Smooth muscle cell (in vitro differentiated cells): ENCODE measurements at regions not wholly inside any gene's neighbourhood (a gene's known extent, or its start where the extent isn't known, plus 50 kb on each side); places are given as distances from the start of the nearest gene placed in this dataset.
A peak's percentile ranks its signal among the peaks of the same experiment; 100 is the strongest.

Experiments
- DNase-seq: peaks from one replicate; lab custom pipeline; 2025; ENCODE audit not compliant: unreplicated experiment; lab: John Stamatoyannopoulos, UW
- H2AFZ ChIP-seq: fragments of 200-600 bp; sonication (generic); 2 replicates; pipeline ENCODE4 v1.6.0; 2016; ENCODE audit warnings: antibody characterized with exemption, low read depth, mild to moderate bottlenecking
- H3F3A ChIP-seq: fragments of 200-600 bp; sonication (generic); 2 replicates; pipeline ENCODE4 v1.6.0; 2017; ENCODE audit warnings: antibody characterized with exemption, low read depth
- H3K27ac ChIP-seq: fragments of 200-600 bp; sonication (generic); 2 replicates; pipeline ENCODE4 v1.5.1; 2016; ENCODE audit warnings: low read depth, mild to moderate bottlenecking
- H3K27me3 ChIP-seq: fragments of 200-600 bp; sonication (generic); 2 replicates; pipeline ENCODE4 v1.6.1; 2016; ENCODE audit warnings: low read depth, mild to moderate bottlenecking
- H3K36me3 ChIP-seq: fragments of 200-600 bp; sonication (generic); 2 replicates; pipeline ENCODE4 v1.5.1; 2016; ENCODE audit warnings: low read depth
- H3K4me1 ChIP-seq: fragments of 200-600 bp; sonication (generic); 2 replicates; pipeline ENCODE4 v1.5.1; 2016; ENCODE audit warnings: low read depth
- H3K4me2 ChIP-seq: fragments of 200-600 bp; sonication (generic); 2 replicates; pipeline ENCODE4 v1.6.0; 2016; ENCODE audit warnings: mild to moderate bottlenecking
- H3K4me3 ChIP-seq: fragments of 200-600 bp; sonication (generic); 2 replicates; pipeline ENCODE4 v1.5.1; 2016; ENCODE audit warnings: mild to moderate bottlenecking
- H3K79me2 ChIP-seq: fragments of 200-600 bp; sonication (generic); 2 replicates; pipeline ENCODE4 v1.6.0; 2016; ENCODE audit warnings: low read depth, mild to moderate bottlenecking
- H3K9ac ChIP-seq: fragments of 200-600 bp; sonication (generic); 2 replicates; pipeline ENCODE4 v1.6.0; 2016; ENCODE audit warnings: low read depth
- H3K9me3 ChIP-seq: fragments of 200-600 bp; sonication (generic); replicated peaks from 2 replicates; pipeline ENCODE4 v1.5.1; 2016; ENCODE audit warnings: low read depth
- H4K20me1 ChIP-seq: fragments of 200-600 bp; sonication (generic); 2 replicates; pipeline ENCODE4 v1.6.0; 2016; ENCODE audit warnings: low read depth
- CTCF ChIP-seq: fragments of 200-600 bp; sonication (generic); IDR thresholded peaks from 2 replicates; pipeline ENCODE4 v1.5.1; 2017; ENCODE audit warnings: borderline replicate concordance, mild to moderate bottlenecking, antibody characterized with exemption; ENCODE audit not compliant: insufficient read depth, poor library complexity, severe bottlenecking
- WGBS: methylation state at CpG from one replicate; pipeline ENCODE4 v1.1.7; 2016; ENCODE audit warnings: low lambda C conversion rate; 5-methylcytosine and 5-hydroxymethylcytosine counted together

GRCh38 chr2:150267651-150268415 lies 219.6 kb downstream of the RND3 start:
- Histone ChIP-seq H3K27ac (peak overlapping the region; percentile 14), H3K9ac (no peak overlapping the region), H3K36me3 (no peaks in the 10 kb centered on the region), H3K79me2 (no peaks in the 10 kb centered on the region), H4K20me1 (no peaks in the 10 kb centered on the region), H3K9me3 (no peaks in the 10 kb centered on the region), H2AFZ (no peak overlapping the region), H3K4me1 (no peaks in the 10 kb centered on the region), H3F3A (peaks cover 3% of the 10 kb centered on the region), H3K27me3 (no peaks in the 10 kb centered on the region), H3K4me2 (no peak overlapping the region), H3K4me3 (no peak overlapping the region)
- TF ChIP-seq CTCF, result no peak
- WGBS, result 60% methylated on average over 3 of the region's 3 CpGs
- no peak for DNase-seq

GRCh38 chr2:150266931-150267330 lies 220.5 kb downstream of the RND3 start:
- 99% methylated on average over 2 of the region's 2 CpGs for WGBS
- no peaks in the 10 kb centered on the region for H3K36me3 ChIP-seq
- H3K9me3 ChIP-seq, result no peaks in the 10 kb centered on the region
- H3K27me3 ChIP-seq, result no peaks in the 10 kb centered on the region
- H3K4me1 ChIP-seq, result no peaks in the 10 kb centered on the region
- peaks cover 3% of the 10 kb centered on the region for H3F3A ChIP-seq
- H3K79me2 ChIP-seq, result no peaks in the 10 kb centered on the region
- no peak overlapping the region for H3K4me3 ChIP-seq
- DNase-seq, result no peak
- no peak overlapping the region for H2AFZ ChIP-seq
- no peaks in the 10 kb centered on the region for H4K20me1 ChIP-seq
- no peak for TF ChIP-seq CTCF
- H3K4me2 ChIP-seq, result no peak overlapping the region
- no peak overlapping the region for H3K9ac ChIP-seq
- H3K27ac ChIP-seq, result no peak overlapping the region

GRCh38 chr2:150264442-150264841 lies 223.0 kb downstream of the RND3 start:
- Histone ChIP-seq H3K4me3 (no peak overlapping the region), H3K27me3 (no peaks in the 10 kb centered on the region), H3K36me3 (no peaks in the 10 kb centered on the region), H3K4me2 (no peak overlapping the region), H4K20me1 (no peaks in the 10 kb centered on the region), H3K9me3 (no peaks in the 10 kb centered on the region), H3K9ac (no peak overlapping the region), H3K4me1 (peaks cover 6% of the 10 kb centered on the region), H3F3A (no peaks in the 10 kb centered on the region), H2AFZ (no peak overlapping the region), H3K79me2 (no peaks in the 10 kb centered on the region), H3K27ac (no peak overlapping the region)
- 98% methylated on average over 2 of the region's 2 CpGs for WGBS
- no peak for DNase-seq
- TF ChIP-seq CTCF, result no peak

- no peaks in the 10 kb centered on the region for H3K27me3 ChIP-seq
- H3K36me3 ChIP-seq, result no peaks in the 10 kb centered on the region
- peaks cover 6% of the 10 kb centered on the region for H3K4me1 ChIP-seq
- no peaks in the 10 kb centered on the region for H3K9me3 ChIP-seq
- no peak overlapping the region for H3K27ac ChIP-seq
- no peak overlapping the region for H2AFZ ChIP-seq
- WGBS, result 91% methylated on average over 2 of the region's 2 CpGs
- DNase-seq, result no peak
- H3K4me2 ChIP-seq, result no peak overlapping the region
- no peaks in the 10 kb centered on the region for H4K20me1 ChIP-seq
- TF ChIP-seq CTCF, result no peak
- H3F3A ChIP-seq, result no peaks in the 10 kb centered on the region
- H3K79me2 ChIP-seq, result no peaks in the 10 kb centered on the region
- H3K9ac ChIP-seq, result no peak overlapping the region
- no peak overlapping the region for H3K4me3 ChIP-seq
Observed at GRCh38 chr2:150261691-150262090, 225.8 kb downstream of the RND3 start.
